NCI-H748 (cell line): ENCODE measurements at regions not wholly inside any gene's neighbourhood (a gene's known extent, or its start where the extent isn't known, plus 50 kb on each side); places are given as distances from the start of the nearest gene placed in this dataset.
"Not testable (repeated sequence)": the region's sequence is repeated elsewhere in the genome, so short reads cannot be mapped to it uniquely, and the experiment has no call there.

Experiments used
- DNase-seq: peaks from one replicate; lab custom pipeline; 2025; ENCODE audit not compliant: unreplicated experiment; lab: John Stamatoyannopoulos, UW

DNA sequence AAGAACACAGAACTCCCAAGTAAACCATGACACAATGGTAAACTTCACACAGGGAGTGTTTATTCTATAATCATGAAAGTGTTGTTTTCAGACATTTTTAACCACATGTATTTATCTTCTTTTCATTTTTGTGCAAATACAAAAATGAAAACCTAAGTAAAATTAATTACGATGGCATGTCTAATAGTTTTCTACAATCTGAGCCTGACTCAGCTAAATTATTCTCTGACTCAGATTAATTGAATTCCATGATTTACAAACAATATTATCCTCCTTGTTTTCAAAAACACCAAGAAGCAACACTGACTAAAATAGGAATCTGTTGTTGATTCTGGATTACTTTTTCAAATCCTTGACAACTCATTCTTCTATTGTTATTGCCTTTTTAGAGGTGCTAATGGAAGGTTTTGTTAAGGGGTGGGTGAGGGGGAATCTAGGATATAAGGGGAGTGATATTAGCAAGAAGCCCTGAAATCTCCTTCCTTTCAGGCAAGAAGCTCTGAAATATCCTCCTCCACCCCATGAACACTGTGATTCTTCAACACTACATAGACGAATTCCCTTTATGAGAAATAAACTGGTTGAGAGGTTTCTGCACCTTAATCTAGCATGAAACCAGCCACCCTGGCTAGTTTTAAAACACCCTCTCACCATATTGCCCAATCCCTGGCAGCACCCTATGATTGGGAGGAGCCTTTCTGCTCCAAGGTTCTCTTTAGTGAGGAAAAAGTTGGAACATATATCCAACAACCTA lies 1057.7 kb upstream of the PCDH20 start:
- no peak for DNase-seq

DNA sequence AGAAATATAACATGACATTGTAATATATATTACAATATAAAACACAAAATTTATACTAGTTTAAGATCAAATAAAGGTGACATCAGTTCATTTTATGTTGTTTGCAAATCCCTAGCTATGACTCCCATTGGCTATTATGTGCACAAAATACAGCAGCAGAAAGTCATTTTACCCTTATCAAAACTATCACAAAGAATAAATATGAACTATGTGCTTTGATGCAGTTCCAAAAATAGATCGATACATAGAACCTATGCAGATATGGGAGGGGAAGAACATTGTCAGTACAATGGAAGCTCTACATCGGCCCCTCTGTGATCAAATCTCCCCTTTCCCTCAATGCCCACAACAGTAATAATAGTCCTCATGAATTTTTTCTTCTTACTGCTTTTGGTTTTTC lies 1038.1 kb upstream of the PCDH20 start:
- DNase-seq = no peak

DNA sequence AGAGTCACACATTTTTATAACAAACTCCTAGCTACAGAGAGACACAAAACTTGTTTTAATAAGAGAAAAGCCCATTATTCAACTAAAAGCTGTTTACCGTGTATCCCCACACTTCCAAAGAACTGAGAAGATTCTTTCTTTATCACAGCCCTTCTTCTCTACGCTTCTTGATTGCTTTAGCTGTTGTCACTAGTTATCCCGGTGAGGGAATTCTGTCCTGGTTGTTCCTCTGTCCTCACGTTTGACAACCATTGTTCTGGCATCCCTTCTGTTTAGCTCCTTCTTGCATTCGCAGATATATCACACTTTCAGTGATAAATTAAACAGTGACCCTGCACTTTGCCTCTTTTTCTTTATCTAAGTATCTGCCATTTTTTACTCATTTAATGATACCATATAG lies 1035.1 kb upstream of the PCDH20 start:
- DNase-seq = no peak

DNA sequence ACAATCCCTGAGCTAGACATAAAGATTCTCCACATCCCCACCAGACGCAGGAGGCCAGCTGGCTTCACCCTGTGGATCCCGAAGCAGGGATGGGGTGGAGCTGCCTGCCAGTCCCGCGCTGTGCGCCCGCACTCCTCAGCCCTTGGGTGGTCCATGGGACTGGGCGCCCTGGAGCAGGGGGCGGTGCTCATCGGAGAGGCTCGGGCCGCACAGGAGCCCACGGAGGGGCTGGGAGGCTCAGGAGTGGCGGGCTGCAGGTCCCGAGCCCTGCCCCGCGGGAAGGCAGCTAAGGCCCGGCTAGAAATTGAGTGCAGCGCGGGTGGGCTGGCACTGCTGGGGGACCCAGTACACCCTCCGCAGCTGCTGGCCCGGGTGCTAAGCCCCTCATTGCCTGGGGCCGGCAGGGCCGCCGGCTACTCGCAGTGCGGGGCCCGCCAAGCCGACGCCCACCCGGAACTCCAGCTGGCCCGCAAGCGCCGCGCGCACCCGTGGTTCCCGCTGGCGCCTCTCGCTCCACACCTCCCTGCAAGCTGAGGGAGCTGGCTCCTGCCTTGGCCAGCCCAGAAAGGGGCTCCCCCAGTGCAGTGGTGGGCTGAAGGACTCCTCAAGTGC lies 1032.2 kb upstream of the PCDH20 start:
- not testable (repeated sequence) for DNase-seq

DNA sequence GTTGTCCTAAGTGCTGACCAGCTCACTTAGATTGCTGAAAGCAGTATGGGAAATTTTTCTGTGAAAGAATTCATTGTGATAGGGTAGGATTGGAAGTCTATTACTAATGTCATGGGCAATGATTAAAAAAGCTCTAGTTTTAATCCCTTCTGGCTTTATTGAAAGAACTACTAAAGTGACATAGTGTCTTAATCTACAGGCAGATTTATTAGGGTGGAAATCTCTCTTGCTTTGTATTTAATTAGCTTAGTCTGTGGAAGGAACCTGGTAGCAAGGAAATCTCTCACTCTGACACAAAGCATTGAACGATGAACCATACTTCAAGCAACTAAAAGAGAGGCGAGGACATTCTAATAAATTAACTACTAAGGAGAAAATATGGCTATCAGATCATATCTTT lies 1029.2 kb upstream of the PCDH20 start:
- DNase-seq = no peak

DNA sequence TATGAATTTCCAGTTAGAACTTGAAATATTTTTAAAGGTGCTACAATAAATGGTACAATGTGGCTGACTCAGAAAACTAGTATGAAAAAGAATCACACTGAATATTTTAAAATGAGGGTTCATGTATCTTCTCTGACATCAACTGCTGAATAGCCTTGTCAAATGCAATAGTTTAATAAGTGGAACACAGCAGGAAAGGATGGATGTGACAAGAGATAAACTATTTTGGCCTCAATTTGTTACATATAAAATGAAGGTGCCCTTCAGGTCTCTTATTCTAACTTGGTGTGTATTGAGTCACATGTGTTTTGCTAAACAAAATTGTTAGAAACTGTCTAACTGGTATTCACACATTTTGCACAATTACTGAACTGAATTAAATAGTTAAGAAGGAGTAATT lies 1018.4 kb upstream of the PCDH20 start:
- no peak for DNase-seq

DNA sequence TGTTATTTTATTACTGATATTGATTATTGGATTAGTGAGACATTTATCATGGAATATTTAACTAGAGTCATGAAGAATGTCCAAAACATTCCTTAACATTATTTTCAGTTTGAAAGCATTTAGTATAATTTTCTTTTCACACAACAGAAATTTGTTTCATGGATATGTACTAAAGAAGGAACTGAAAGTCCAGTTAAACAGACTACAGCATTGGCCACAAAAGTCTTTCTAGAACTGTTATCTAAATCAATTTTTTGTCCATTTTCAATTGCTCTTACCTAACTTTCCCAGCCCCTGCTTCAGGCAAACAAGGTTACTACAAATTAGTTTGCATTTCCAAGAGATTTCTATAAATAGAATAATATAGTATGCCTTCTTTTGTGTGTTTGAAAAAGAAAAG lies 1018.0 kb upstream of the PCDH20 start:
- no peak for DNase-seq

DNA sequence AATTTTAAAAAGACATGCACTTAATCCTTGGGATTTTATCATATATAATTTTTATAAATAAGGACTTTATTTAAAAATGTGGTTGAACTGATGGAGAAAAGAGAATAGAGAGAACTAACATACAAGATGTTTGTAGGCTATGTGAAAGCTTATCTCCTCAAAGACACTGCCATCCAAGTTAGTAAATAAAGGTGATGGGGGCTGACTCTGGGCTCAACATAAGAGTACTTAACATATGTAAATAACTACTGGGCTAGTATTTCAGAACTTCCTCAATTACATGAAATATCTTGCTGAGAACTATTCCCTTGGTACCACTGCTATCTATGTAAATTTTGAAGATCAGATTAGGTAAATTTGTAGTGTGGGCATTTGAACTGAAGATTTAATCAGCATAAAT lies 1017.3 kb upstream of the PCDH20 start:
- DNase-seq = no peak

DNA sequence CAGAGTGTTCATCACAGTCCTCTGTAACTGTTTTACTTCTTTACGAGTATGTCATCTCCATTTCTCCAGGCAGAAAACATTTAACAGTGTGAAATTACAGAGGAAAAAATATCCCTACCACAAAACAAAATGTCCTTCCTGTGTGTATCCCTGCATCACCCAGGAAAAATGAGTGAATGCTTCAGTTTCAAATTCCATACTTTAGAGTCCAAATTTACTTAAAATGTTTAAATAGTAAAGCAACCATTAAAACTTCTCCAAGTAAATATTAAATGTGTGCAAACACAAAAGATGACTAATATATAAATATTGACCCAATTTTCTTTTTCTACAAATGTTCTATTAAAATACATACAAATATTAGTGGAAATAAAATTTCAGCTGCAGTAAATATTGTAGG lies 1016.6 kb upstream of the PCDH20 start:
- DNase-seq = no peak

DNA sequence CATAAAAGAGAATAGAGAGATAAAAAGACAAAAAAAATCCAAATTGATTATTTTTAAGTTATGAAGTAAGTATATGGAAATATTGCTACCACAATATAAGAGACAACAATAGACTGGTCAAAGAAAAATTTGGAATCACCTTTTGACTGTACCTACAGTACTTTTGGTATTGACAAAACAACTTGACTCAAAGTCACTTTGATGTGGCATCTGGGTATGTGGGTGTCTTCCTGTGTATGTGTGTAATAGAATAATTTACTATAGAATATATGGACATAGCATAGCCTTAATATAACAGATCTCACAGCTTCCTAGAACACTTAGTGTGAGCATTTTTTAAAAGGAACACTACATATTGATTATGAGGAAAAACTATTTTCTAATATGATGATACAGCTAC lies 1016.2 kb upstream of the PCDH20 start:
- DNase-seq = no peak

DNA sequence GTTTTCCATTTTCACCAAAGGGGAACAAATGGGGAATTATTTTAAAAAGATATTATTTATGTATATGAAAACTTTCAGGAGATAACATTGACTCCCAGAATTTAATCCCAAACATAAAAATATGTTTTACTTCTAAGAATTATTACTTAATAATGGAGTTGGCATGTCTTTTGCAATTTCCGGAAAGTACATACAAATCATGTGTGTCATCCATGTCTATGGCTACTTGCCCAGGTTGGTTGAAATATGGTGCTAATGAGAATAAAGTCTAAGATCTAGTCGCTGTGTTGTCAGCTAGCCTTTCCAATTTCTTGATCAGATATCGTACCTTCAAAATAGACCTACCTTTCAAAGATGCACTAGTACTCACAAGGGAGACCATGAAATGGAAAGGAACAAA lies 1003.2 kb upstream of the PCDH20 start:
- DNase-seq = no peak

DNA sequence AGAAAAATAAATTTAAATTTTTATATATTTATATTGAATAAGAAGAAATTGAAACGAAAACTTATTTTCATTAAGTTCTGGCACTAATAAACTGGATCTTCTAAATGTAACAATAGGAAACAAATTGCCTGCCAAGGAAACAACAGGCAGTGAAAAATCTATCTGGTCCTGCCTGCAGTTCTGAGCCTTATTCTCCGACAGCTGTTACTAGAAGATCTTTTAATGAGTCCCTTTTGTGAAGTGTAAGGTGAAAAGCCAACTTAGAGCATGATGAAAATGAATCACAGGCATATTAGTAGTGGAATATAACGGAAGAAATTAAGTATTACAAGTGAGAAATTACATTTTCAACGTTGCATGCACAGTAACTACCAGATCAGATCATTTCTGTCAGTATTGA lies 1002.7 kb upstream of the PCDH20 start:
- DNase-seq = no peak

DNA sequence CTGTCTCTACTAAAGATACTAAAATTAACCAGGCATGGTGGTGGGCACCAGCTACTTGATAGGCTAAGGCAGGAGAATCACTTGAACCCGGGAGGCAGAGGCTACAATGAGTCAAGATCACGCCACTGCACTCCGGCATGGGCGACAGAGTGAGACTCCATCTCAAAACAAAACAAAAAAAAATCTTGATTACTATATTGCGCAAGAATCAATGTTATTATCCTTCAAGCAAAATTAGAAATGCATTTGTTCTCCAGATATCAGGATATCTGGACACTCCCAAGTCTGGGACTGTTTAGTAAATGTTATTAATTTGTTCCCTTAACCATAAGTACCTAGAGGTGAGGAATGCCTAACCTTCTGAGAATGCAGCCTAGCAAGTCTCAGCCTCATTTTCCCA lies 992.2 kb upstream of the PCDH20 start:
- DNase-seq = no peak

DNA sequence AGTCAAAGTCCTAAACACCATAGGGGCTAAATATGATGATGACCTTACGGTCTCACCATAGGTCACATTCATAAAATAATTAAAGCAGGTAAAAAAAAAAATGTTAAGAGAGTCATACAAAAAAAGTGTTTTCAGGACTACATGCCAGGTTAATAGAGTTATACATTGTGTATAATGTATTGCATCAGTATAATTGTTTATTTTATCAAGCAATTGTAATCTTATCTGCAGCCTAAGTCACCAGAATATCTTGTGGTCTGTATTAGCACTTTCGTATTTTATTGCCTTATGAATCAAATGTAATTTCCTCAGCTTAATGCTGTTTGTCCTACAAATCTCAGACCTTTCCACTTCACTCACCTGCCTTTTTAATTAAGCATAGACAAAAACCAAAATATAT lies 972.9 kb upstream of the PCDH20 start:
- DNase-seq = no peak

DNA sequence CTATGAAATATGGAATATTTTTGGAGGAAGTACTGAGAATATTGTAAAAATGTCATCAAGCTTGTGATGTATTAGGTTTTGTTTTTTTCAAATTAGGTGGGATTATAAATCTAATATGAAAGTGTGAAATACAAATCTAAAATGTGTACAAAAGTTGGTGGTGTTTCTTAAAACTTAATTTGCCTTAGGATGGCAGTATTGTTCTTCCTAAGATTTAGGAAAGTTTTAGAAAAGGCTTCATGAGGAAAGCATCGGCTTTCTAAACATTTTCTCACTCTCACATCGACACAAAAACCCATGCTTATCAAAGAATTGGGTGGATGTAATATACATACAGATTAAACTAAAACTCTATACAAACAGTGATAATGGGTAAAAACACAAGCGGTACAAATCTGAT lies 972.0 kb upstream of the PCDH20 start:
- DNase-seq = peak; percentile 39

DNA sequence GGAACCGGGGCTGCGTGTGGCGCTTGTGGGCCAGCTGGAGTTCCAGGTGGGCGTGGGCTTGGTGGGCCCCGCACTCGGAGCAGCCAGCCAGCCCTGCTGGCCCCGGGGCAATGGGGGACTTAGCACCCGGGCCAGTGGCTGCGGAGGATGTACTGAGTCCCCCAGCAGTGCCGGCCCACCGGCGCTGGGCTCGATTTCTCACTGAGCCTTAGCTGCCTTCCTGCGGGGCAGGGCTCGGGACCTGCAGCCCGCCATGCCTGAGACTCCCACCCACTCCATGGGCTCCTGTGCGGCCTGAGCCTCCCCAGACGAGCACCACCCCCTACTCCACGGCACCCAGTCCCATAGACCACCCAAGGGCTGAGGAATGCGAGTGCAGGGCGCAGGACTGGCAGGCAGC lies 963.6 kb upstream of the PCDH20 start:
- DNase-seq = not testable (repeated sequence)

DNA sequence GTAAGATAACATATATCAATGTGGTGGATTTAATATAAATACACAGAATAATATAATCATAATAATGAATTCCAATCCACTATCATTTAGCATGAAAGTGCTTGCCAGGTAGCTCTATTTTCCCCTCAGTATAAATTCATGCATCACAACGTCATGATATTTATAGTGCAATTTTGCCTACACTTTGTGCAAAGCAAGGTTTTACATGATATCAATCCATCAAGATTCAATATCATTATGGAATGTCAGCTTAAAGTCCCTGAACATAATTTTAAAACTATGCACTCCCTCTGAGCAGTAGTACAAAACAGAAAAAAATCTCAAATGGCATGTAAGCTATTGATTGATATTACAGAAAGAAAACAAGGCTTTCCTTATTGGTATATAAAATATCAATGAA lies 962.2 kb upstream of the PCDH20 start:
- no peak for DNase-seq

DNA sequence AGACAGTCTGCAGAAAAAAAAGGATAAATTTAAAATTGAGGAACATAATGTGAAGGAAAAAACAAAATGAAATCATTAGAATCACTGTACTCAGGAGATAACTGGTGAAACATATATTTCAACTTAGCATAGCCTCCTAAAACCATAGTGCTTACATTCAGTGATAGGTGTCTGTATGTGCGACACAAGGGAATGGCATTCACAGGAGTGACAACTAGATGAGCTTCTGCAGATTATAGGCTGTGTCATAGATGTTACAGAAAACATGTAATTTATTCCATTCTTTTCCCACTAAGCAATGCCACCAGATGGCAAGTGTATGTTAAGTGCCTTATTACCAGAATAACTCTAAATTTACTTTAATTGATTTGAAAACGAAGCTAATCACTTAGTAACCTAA lies 960.0 kb upstream of the PCDH20 start:
- DNase-seq = peak; percentile 95

DNA sequence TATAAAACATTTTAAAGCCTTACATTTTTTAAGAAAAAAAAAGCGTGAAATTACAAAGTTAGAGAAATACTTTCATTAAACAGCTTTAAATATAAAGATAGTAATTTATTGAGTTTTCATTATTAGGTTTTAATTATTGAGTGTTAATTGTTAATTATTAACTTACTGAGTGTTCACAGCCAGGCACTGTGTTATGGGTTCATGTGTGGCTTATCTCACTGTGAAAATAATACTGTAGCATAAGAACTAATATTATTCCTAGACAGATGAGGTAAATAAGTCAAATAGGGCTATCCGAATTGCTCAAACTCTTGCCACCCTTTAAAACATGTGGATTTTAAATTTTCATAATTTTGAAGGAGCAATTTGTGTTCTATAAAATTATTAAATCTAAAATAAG lies 956.1 kb upstream of the PCDH20 start:
- DNase-seq = no peak

DNA sequence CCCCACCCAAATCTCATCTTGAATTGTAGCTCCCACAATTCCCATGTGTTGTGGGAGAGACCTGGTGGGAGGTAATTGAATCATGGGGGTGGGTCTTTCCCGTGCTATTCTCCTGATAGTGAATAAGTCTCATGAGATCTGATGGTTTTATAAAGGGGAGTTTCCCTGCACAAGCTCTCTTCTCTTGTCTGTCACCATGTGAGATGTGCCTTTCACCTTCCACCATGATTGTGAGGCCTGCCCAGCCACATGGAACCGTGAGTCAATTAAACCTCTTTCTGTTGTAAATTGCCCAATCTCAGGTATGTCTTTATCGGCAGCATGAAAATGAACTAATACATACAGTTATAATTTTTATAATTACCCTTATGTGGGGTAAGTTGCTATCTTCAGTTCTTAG lies 952.3 kb upstream of the PCDH20 start:
- DNase-seq = not testable (repeated sequence)

DNA sequence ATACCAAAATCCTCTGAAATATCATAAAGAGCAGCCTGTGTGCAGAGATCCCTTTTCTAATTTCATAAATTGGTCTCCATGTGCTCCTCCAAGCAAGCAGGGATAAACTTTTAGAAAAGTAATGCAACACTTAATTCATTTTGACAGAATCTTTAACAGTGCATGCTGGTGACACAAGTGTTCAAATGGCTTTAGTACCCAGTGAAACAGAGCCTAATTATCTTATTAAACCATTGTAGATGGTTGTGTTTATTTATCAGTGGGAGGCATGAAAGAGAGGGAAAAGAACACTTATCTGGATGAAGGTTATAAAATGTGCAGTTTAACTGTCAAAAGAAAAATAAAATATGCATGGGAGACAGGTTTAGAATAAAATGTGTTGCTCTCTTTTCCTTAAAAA lies 945.0 kb upstream of the PCDH20 start:
- DNase-seq = peak; percentile 91

DNA sequence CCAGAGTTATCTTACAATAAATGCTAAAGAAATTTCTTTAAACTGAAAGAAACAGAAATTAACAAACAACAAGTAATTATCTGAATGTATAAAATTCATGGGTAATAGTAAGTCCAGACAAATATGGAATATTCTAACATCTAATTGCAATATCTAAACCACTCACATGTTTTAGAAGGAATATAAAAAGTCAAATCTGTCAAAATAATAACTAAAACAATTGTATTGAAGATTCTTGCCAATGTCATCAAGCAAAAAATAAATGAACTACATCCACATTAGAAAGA lies 942.9 kb upstream of the PCDH20 start:
- no peak for DNase-seq
